Left ventricle myocardium inferior (tissue), 1 donor: ENCODE measurements at regions not wholly inside any gene's neighbourhood (a gene's known extent, or its start where the extent isn't known, plus 50 kb on each side); places are given as distances from the start of the nearest gene placed in this dataset.
"Not testable (repeated sequence)": the region's sequence is repeated elsewhere in the genome, so short reads cannot be mapped to it uniquely, and the experiment has no call there.

Experiments used
- DNase-seq: peaks from one replicate; pipeline ENCODE4 v3.0.0-alpha.2; 2020
- H3K27ac ChIP-seq: fragments of 200-600 bp; replicated peaks from 2 replicates; pipeline ENCODE4 v1.8.0; 2021
- H3K27me3 ChIP-seq: fragments of 200-600 bp; 2 replicates; pipeline ENCODE4 v1.8.0; 2021; ENCODE audit warnings: low read depth
- H3K36me3 ChIP-seq: fragments of 200-600 bp; 2 replicates; pipeline ENCODE4 v1.8.0; 2021
- H3K4me1 ChIP-seq: fragments of 200-600 bp; 2 replicates; pipeline ENCODE4 v1.8.0; 2021
- H3K4me3 ChIP-seq: fragments of 200-600 bp; 2 replicates; pipeline ENCODE4 v1.8.0; 2021; ENCODE audit warnings: mild to moderate bottlenecking, moderate library complexity
- H3K9me3 ChIP-seq: fragments of 200-600 bp; replicated peaks from 2 replicates; pipeline ENCODE4 v1.8.0; 2021
- intact Hi-C: fragments of 100-400 bp; cut with micrococcal nuclease; formaldehyde crosslinking; loops from one replicate; pipeline ENCODE4 v1.11.0; 2022
- TF ChIP-seq, protein P1 (sequence below): fragments of 200-600 bp; IDR thresholded peaks from 2 replicates; pipeline ENCODE4 v1.8.0; 2021; ENCODE audit warnings: antibody characterized with exemption, mild to moderate bottlenecking, borderline replicate concordance
- donor health status: DM: no; HTN: yes; CAD: no; lungs with severe emphysema.

DNA sequence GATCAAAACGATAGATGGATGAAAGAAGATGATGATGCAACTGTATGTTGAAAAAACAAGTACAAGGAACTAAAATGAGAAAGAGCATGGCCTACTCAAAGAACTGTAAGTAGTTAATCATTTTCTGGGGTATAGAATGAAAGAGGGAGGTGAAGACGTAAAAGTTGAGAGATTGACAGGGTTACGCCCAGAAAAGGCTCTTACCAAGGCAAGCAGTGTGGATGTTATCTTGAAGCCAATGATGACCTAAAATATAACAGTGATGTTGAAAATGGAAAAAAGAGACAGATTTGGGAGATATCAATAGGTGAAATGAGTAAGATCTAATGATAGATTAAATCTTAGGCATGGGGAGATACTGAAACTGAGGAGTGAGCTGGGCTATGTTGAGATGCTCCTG is 80.4 kb upstream of the GNAQ start:
- Histone ChIP-seq H3K4me3 (no peak overlapping the region), H3K9me3 (no peaks in the 10 kb centered on the region), H3K27ac (no peak overlapping the region), H3K27me3 (no peaks in the 10 kb centered on the region), H3K4me1 (no peaks in the 10 kb centered on the region), H3K36me3 (no peaks in the 10 kb centered on the region)
- no peak for DNase-seq
- TF ChIP-seq, protein P1, sequence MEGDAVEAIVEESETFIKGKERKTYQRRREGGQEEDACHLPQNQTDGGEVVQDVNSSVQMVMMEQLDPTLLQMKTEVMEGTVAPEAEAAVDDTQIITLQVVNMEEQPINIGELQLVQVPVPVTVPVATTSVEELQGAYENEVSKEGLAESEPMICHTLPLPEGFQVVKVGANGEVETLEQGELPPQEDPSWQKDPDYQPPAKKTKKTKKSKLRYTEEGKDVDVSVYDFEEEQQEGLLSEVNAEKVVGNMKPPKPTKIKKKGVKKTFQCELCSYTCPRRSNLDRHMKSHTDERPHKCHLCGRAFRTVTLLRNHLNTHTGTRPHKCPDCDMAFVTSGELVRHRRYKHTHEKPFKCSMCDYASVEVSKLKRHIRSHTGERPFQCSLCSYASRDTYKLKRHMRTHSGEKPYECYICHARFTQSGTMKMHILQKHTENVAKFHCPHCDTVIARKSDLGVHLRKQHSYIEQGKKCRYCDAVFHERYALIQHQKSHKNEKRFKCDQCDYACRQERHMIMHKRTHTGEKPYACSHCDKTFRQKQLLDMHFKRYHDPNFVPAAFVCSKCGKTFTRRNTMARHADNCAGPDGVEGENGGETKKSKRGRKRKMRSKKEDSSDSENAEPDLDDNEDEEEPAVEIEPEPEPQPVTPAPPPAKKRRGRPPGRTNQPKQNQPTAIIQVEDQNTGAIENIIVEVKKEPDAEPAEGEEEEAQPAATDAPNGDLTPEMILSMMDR: no peak
- intact Hi-C loops: no loop called here

DNA sequence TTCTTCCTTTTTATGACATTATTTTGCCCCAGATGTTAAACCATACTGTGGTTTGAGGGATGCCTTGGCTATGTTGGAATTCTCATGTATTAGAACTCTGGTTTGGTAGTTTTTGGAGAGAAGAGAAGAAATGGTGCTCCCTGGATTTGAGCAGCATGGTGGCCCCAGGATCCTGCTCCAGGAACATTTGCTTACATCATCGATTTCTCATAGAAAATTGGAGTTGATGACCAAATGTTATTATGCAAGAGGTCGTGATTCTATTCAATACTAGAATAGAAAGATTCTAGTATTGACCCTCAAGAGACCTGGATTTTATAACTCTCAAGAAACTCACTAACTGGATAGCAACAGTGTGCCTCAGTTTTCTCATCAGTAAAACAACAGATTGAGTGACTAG is 77.5 kb upstream of the GNAQ start:
- Histone ChIP-seq H3K27me3 (no peaks in the 10 kb centered on the region), H3K9me3 (no peaks in the 10 kb centered on the region), H3K4me3 (no peak overlapping the region), H3K4me1 (no peaks in the 10 kb centered on the region), H3K36me3 (no peaks in the 10 kb centered on the region), H3K27ac (no peak overlapping the region)
- no peak for DNase-seq
- intact Hi-C loops: no loop called here
- TF ChIP-seq, protein P1: no peak

DNA sequence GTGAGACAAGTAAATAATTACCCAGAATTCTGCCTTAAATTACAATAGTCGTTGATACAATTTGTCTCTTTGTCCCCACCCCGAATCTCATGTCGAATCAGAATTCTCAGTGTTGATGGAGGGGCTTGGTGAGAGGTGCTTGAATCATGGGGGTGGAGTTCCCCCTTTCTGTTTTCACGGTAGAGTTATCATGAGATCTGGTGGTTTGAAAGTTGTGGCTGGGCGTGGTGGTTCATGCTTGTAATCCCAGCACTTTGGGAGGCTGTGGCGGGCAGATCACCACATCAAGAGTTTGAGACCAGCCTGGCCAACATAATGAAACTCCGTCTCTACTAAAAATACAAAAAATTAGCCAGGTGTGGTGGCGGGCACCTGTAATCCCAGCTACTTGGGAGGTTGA is 75.0 kb upstream of the GNAQ start:
- H3K4me1 ChIP-seq, H3K27me3 ChIP-seq, H3K9me3 ChIP-seq, H3K27ac ChIP-seq, intact Hi-C loops, H3K36me3 ChIP-seq, H3K4me3 ChIP-seq, DNase-seq: not testable (repeated sequence)

- no peaks in the 10 kb centered on the region for H3K36me3 ChIP-seq
- H3K4me1 ChIP-seq: no peaks in the 10 kb centered on the region
- no peak overlapping the region for H3K27ac ChIP-seq
- no peak for DNase-seq
- no peak overlapping the region for H3K4me3 ChIP-seq
- H3K27me3 ChIP-seq: no peaks in the 10 kb centered on the region
- H3K9me3 ChIP-seq: peaks cover 6% of the 10 kb centered on the region
- TF ChIP-seq, protein P1: no peak
- intact Hi-C loops: no loop called here
Observed at GRCh38 chr9:78103971-78104433, 72.4 kb upstream of the GNAQ start.

- TF ChIP-seq, protein P1: no peak
- H3K36me3 ChIP-seq: no peaks in the 10 kb centered on the region
- intact Hi-C loops: no loop called here
Observed at GRCh38 chr9:78101247-78101646, 69.6 kb upstream of the GNAQ start.

GRCh38 chr9:78097541-78097940 is 65.9 kb upstream of the GNAQ start:
- Histone ChIP-seq H3K36me3 (no peaks in the 10 kb centered on the region), H3K4me1 (no peaks in the 10 kb centered on the region), H3K27ac (no peak overlapping the region), H3K27me3 (no peaks in the 10 kb centered on the region), H3K9me3 (peaks cover 6% of the 10 kb centered on the region), H3K4me3 (no peak overlapping the region)
- DNase-seq: no peak
- intact Hi-C loops: no loop called here
- TF ChIP-seq, protein P1: no peak

More at GRCh38 chr9:78101247-78101646, 69.6 kb upstream of the GNAQ start:
- no peak overlapping the region for H3K4me3 ChIP-seq
- peaks cover 6% of the 10 kb centered on the region for H3K9me3 ChIP-seq
- no peak overlapping the region for H3K27ac ChIP-seq
- H3K4me1 ChIP-seq: no peaks in the 10 kb centered on the region
- no peak for DNase-seq
- no peaks in the 10 kb centered on the region for H3K27me3 ChIP-seq
